ENCODE measurements at regions not wholly inside any gene's neighbourhood (a gene's known extent, or its start where the extent isn't known, plus 50 kb on each side); places are given as distances from the start of the nearest gene placed in this dataset.
A peak's percentile ranks its signal among the peaks of the same experiment; 100 is the strongest.

DNA sequence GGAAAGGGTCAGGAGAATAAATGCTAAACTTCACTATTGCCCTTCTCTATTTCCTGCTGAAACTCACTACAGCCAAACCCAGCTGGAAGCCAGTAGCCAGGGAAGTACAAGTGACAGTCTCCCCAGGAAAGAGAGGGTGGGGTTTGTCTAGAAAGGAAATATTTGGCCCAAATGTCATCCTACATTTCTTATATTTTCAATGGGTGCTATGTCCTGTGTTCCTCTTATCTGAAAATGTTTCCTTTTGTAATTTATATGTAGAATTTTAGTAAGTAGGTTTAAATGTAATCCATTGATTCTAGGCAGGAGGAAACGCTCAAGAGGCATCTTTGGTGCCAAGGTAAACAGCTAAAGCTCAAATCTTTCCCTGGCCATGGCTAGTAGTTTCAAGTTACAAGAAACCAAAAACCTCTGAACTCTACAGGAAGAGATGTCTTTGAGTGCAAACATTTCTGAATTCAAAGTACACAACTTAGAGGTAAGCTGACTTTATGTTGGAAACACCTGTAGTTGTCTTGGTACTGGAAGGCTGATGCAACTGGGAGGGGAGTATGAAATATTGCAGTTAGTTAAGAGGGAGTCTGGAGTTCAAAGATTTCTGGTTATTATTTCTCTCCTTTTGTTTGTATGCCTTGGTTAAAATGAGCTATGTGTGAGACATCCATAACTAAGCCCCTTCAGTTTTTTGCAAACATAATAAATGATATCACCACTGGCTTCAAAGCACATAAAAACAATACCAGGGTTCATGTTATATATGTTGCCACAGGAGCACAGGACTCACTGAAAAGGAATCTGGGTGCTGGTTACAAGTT is 356.1 kb upstream of the ZC3H15 start:
- Histone ChIP-seq H3K9ac (replicated peaks; ENCODE audit: extremely low read depth, insufficient read depth, low read length) (peak overlapping the region; percentile 68), H3K9me3 (replicated peaks; ENCODE audit: control insufficient read depth, insufficient read depth, low read length) (no peaks in the 10 kb centered on the region), H3K4me2 (ENCODE audit: insufficient read depth, low read length) (peak overlapping the region; percentile 74), H4K20me1 (replicated peaks; ENCODE audit: control insufficient read depth, extremely low read depth, insufficient read depth, low read length) (no peaks in the 10 kb centered on the region), H3K4me1 (ENCODE audit: control insufficient read depth, extremely low read depth, insufficient read depth, low read length) (peaks cover 29% of the 10 kb centered on the region), H3K27me3 (ENCODE audit: control insufficient read depth in 2 of 2, insufficient read depth in 2 of 2, low read length in 2 of 2) (no peaks in the 10 kb centered on the region), H3K36me3 (ENCODE audit: control insufficient read depth in 2 of 2, extremely low read depth in 1 of 2, insufficient read depth in 2 of 2, low read length in 2 of 2) (no peaks in the 10 kb centered on the region), H3K4me3 (replicated peaks in 1 of 3; ENCODE audit: insufficient read depth in 1 of 3, low read depth in 1 of 3, low read length in 3 of 3) (no peak overlapping the region), H2AFZ (ENCODE audit: low read depth, low read length) (peak overlapping the region; percentile 6), H3K79me2 (ENCODE audit: control insufficient read depth, insufficient read depth, low read length) (no peaks in the 10 kb centered on the region), H3K27ac (ENCODE audit: insufficient read depth, low read depth, low read length) (peak overlapping the region; percentile 75), H3K9me1 (replicated peaks; ENCODE audit: control insufficient read depth, extremely low read depth, insufficient read depth, low read length) (no peaks in the 10 kb centered on the region)
- intact Hi-C loops (cut with micrococcal nuclease), result loop anchor here (5.0 kb wide), 1 partner anchor 357 kb away; the partner anchor contains the start of gene ZC3H15
- dilution Hi-C loops (cut with MboI; ENCODE audit: extremely low pct_ligation_motif_present, low sequenced_read_pairs), result no loop called here
- no peak for TF ChIP-seq MYC (IDR thresholded peaks at IDR 0.05; ENCODE audit: low read depth, low read length)
- TF ChIP-seq POLR2A (IDR thresholded peaks at IDR 0.05; ENCODE audit: low read depth, low read length), result no peak
- peak; percentile 75 for TF ChIP-seq GATA2 (IDR thresholded peaks at IDR 0.05; ENCODE audit: insufficient read depth, insufficient read length, low read depth, low read length)
- TF ChIP-seq, protein P1, sequence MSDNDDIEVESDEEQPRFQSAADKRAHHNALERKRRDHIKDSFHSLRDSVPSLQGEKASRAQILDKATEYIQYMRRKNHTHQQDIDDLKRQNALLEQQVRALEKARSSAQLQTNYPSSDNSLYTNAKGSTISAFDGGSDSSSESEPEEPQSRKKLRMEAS (IDR thresholded peaks at IDR 0.05; ENCODE audit: insufficient read depth, insufficient read length), result no peak
- TF ChIP-seq JUN (IDR thresholded peaks at IDR 0.05; ENCODE audit: borderline replicate concordance, insufficient read depth, insufficient read length, low read depth), result peak; percentile 44
- no peak for TF ChIP-seq POLR2AphosphoS5 (IDR thresholded peaks at IDR 0.05; ENCODE audit: insufficient read depth, low read depth, low read length)
- TF ChIP-seq, protein P2, sequence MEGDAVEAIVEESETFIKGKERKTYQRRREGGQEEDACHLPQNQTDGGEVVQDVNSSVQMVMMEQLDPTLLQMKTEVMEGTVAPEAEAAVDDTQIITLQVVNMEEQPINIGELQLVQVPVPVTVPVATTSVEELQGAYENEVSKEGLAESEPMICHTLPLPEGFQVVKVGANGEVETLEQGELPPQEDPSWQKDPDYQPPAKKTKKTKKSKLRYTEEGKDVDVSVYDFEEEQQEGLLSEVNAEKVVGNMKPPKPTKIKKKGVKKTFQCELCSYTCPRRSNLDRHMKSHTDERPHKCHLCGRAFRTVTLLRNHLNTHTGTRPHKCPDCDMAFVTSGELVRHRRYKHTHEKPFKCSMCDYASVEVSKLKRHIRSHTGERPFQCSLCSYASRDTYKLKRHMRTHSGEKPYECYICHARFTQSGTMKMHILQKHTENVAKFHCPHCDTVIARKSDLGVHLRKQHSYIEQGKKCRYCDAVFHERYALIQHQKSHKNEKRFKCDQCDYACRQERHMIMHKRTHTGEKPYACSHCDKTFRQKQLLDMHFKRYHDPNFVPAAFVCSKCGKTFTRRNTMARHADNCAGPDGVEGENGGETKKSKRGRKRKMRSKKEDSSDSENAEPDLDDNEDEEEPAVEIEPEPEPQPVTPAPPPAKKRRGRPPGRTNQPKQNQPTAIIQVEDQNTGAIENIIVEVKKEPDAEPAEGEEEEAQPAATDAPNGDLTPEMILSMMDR (IDR thresholded peaks at IDR 0.05; ENCODE audit: extremely low read depth in 1 of 2, insufficient read depth in 1 of 2, low read depth in 1 of 2, low read length in 2 of 2), result no peak
- no peak for TF ChIP-seq EZH2 (IDR thresholded peaks at IDR 0.05; ENCODE audit: borderline replicate concordance, low read depth, low read length, severe bottlenecking)
- peak; percentile 31 for TF ChIP-seq FOS (IDR thresholded peaks at IDR 0.05; ENCODE audit: borderline replicate concordance, insufficient read depth, low read length)
- BruUV-seq (replicated peaks), result no TSS peak
- DNase-seq (ENCODE audit: low read depth, low spot score) (peak; percentile 90), FAIRE-seq (peak; percentile 77)
- ChIA-PET POLR2A (no interaction called here), CTCF (interaction anchor here (0.8 to 2.3 kb wide), 10 partner anchors 9 to 391 kb away, joined by 3 to 12 read pairs (median 4); no protein-coding TSS in a partner anchor)

Measured in endothelial cell of umbilical vein (primary cell).